Trophoblast cell (in vitro differentiated cells and primary cell): ENCODE measurements at regions not wholly inside any gene's neighbourhood (a gene's known extent, or its start where the extent isn't known, plus 50 kb on each side); places are given as distances from the start of the nearest gene placed in this dataset.

Experiments
- DNase-seq, 2 donors: peaks; one replicate each; pipeline ENCODE4 v3.0.0-alpha.2; 2016
- H2AFZ ChIP-seq: 2 replicates; pipeline ENCODE4 v1.6.1; 2013; ENCODE audit warnings: low read length, moderate library complexity, mild to moderate bottlenecking; ENCODE audit not compliant: insufficient read depth, poor library complexity
- H2AK5ac ChIP-seq: 2 replicates; pipeline ENCODE4 v1.6.1; 2013; ENCODE audit warnings: mild to moderate bottlenecking, low read length
- H2BK120ac ChIP-seq: 2 replicates; pipeline ENCODE4 v1.6.1; 2013; ENCODE audit warnings: low read length, mild to moderate bottlenecking, moderate library complexity; ENCODE audit not compliant: insufficient read depth, poor library complexity
- H2BK12ac ChIP-seq: 2 replicates; pipeline ENCODE4 v1.6.1; 2013; ENCODE audit warnings: mild to moderate bottlenecking, low read length, moderate library complexity
- H2BK5ac ChIP-seq: 2 replicates; pipeline ENCODE4 v1.6.1; 2013; ENCODE audit warnings: low read length, low read depth, moderate library complexity, mild to moderate bottlenecking; ENCODE audit not compliant: poor library complexity
- H3K14ac ChIP-seq: 2 replicates; pipeline ENCODE4 v1.6.1; 2013; ENCODE audit warnings: mild to moderate bottlenecking, low read length
- H3K18ac ChIP-seq: 2 replicates; pipeline ENCODE4 v1.6.1; 2013; ENCODE audit warnings: mild to moderate bottlenecking, low read length
- H3K23ac ChIP-seq: 2 replicates; pipeline ENCODE4 v1.6.1; 2013; ENCODE audit warnings: low read length
- H3K27ac ChIP-seq: 2 replicates; pipeline ENCODE4 v1.5.1; 2013; ENCODE audit warnings: low read depth, mild to moderate bottlenecking, inconsistent platforms, low read length, moderate library complexity
- H3K27me3 ChIP-seq: 2 replicates; pipeline ENCODE4 v1.6.1; 2013; ENCODE audit warnings: inconsistent platforms, mild to moderate bottlenecking, low read length, moderate library complexity; ENCODE audit not compliant: insufficient read depth
- H3K36me3 ChIP-seq, 2 experiments: 1 replicate in 1 of 2; 2 replicates in 1 of 2; pipeline ENCODE4 v1.6.1; 2013; ENCODE audit warnings: low read length in 2 of 2, mild to moderate bottlenecking in 2 of 2, moderate library complexity in 1 of 2; ENCODE audit not compliant: insufficient read depth in 2 of 2, control insufficient read depth in 1 of 2
- H3K4ac ChIP-seq: 2 replicates; pipeline ENCODE4 v1.6.1; 2013; ENCODE audit warnings: low read depth, mild to moderate bottlenecking, low read length, moderate library complexity
- H3K4me1 ChIP-seq, 2 experiments: 1 replicate in 1 of 2; 2 replicates in 1 of 2; pipeline ENCODE4 v1.6.1; 2013; ENCODE audit warnings: low read length in 2 of 2, mild to moderate bottlenecking in 2 of 2, moderate library complexity in 1 of 2; ENCODE audit not compliant: insufficient read depth in 2 of 2, control insufficient read depth in 1 of 2
- H3K4me2 ChIP-seq: 2 replicates; pipeline ENCODE4 v1.6.1; 2013; ENCODE audit warnings: inconsistent platforms, mild to moderate bottlenecking, low read length, moderate library complexity
- H3K4me3 ChIP-seq: 2 replicates; pipeline ENCODE4 v1.5.1; 2013; ENCODE audit warnings: mild to moderate bottlenecking, low read depth, low read length, inconsistent platforms
- H3K79me1 ChIP-seq: one replicate; pipeline ENCODE4 v1.6.1; 2013; ENCODE audit warnings: low read length
- H3K79me2 ChIP-seq: 2 replicates; pipeline ENCODE4 v1.6.1; 2013; ENCODE audit warnings: low read length, mild to moderate bottlenecking; ENCODE audit not compliant: control insufficient read depth, insufficient read depth, poor library complexity
- H3K9ac ChIP-seq: 2 replicates; pipeline ENCODE4 v1.6.1; 2013; ENCODE audit warnings: mild to moderate bottlenecking, low read length
- H3K9me3 ChIP-seq: 2 replicates; pipeline ENCODE4 v1.6.1; 2013; ENCODE audit warnings: low read depth, mild to moderate bottlenecking, control low read depth, inconsistent platforms, low read length; ENCODE audit not compliant: insufficient read depth
- H4K12ac ChIP-seq: 2 replicates; pipeline ENCODE4 v1.6.1; 2013; ENCODE audit warnings: low read depth, mild to moderate bottlenecking, low read length, moderate library complexity
- H4K8ac ChIP-seq: 2 replicates; pipeline ENCODE4 v1.6.1; 2013; ENCODE audit warnings: low read depth, mild to moderate bottlenecking, low read length, moderate library complexity
- H4K91ac ChIP-seq: one replicate; pipeline ENCODE4 v1.6.1; 2013; ENCODE audit warnings: low read depth, mild to moderate bottlenecking, low read length, moderate library complexity
- WGBS: extraction: QIAGEN DNeasy Blood & Tissue Kit; methylation state at CpG from one replicate; pipeline ENCODE4 v1.1.7; 2013; ENCODE audit warnings: missing lambda C conversion rate; ENCODE audit not compliant: insufficient read length, insufficient coverage; ENCODE audit errors: extremely low coverage; 5-methylcytosine and 5-hydroxymethylcytosine counted together

GRCh38 chr12:126210026-126210425 lies 1144.8 kb downstream of the AACS start:
- no peaks in the 10 kb centered on the region for H3K79me2 ChIP-seq

GRCh38 chr12:126210448-126210847 lies 1145.2 kb downstream of the AACS start:
- Histone ChIP-seq H3K14ac (no peak overlapping the region), H3K27ac (no peak overlapping the region), H3K36me3 (no peaks in the 10 kb centered on the region), H4K12ac (no peak overlapping the region), H2AFZ (no peak overlapping the region), H2AK5ac (no peak overlapping the region), H3K27me3 (no peaks in the 10 kb centered on the region), H4K8ac (no peak overlapping the region), H3K23ac (no peak overlapping the region), H2BK12ac (no peak overlapping the region), H4K91ac (no peak overlapping the region), H3K18ac (no peak overlapping the region), H3K4me1 (no peaks in the 10 kb centered on the region), H3K9me3 (no peaks in the 10 kb centered on the region), H3K4ac (no peak overlapping the region), H3K9ac (no peak overlapping the region), H2BK5ac (no peak overlapping the region), H3K4me3 (no peak overlapping the region), H3K79me2 (no peaks in the 10 kb centered on the region), H2BK120ac (no peak overlapping the region), H3K79me1 (no peaks in the 10 kb centered on the region), H3K4me2 (no peak overlapping the region)
- DNase-seq = no peak
- no CpG with 5 or more reads among the region's 3 CpGs for WGBS

More at GRCh38 chr12:126210026-126210425, 1144.8 kb downstream of the AACS start:
- WGBS = no CpG with 5 or more reads among the region's 4 CpGs
- no peaks in the 10 kb centered on the region for H3K4me1 ChIP-seq
- no peaks in the 10 kb centered on the region for H3K9me3 ChIP-seq
- no peak overlapping the region for H3K14ac ChIP-seq
- H2AFZ ChIP-seq = no peak overlapping the region
- H4K91ac ChIP-seq = no peak overlapping the region
- no peaks in the 10 kb centered on the region for H3K36me3 ChIP-seq
- H4K12ac ChIP-seq = no peak overlapping the region
- no peak overlapping the region for H3K27ac ChIP-seq
- H2BK120ac ChIP-seq = no peak overlapping the region
- no peak overlapping the region for H3K18ac ChIP-seq
- H4K8ac ChIP-seq = no peak overlapping the region
- no peak overlapping the region for H2AK5ac ChIP-seq
- H2BK12ac ChIP-seq = no peak overlapping the region
- H2BK5ac ChIP-seq = no peak overlapping the region
- no peak overlapping the region for H3K4ac ChIP-seq
- H3K79me1 ChIP-seq = no peaks in the 10 kb centered on the region
- H3K4me3 ChIP-seq = no peak overlapping the region
- H3K23ac ChIP-seq = no peak overlapping the region
- no peak for DNase-seq
- no peak overlapping the region for H3K4me2 ChIP-seq
- no peaks in the 10 kb centered on the region for H3K27me3 ChIP-seq
- H3K9ac ChIP-seq = no peak overlapping the region

DNA sequence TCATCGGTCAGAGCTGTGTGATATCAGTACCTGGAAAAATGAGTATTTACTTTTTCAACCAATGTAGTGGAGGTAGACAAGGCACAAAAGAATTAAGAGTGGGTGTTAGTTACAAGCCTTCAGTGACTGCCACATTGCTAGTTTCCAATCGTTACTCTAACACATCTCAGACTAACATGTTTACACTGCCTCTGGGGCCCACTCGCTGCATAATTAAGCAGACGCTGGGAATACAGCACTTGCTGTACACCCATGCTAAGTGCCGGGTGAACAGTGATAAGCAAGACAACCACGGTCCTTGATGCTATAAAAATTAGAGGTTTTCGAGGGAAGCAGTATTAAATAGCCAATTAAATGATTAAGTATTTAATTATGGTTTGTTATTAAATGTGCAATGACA lies 1147.6 kb downstream of the AACS start:
- H3K9ac ChIP-seq = no peak overlapping the region
- no peak overlapping the region for H2AK5ac ChIP-seq
- no peak overlapping the region for H3K27ac ChIP-seq
- H2BK12ac ChIP-seq = no peak overlapping the region
- H3K4me1 ChIP-seq = no peaks in the 10 kb centered on the region
- no peaks in the 10 kb centered on the region for H3K36me3 ChIP-seq
- H3K4ac ChIP-seq = no peak overlapping the region
- H3K4me2 ChIP-seq = no peak overlapping the region
- no peaks in the 10 kb centered on the region for H3K9me3 ChIP-seq
- no peak overlapping the region for H4K91ac ChIP-seq
- H3K79me1 ChIP-seq = no peaks in the 10 kb centered on the region
- H3K14ac ChIP-seq = no peak overlapping the region
- H3K23ac ChIP-seq = no peak overlapping the region
- no peak overlapping the region for H2BK120ac ChIP-seq
- H4K8ac ChIP-seq = no peak overlapping the region
- no peak overlapping the region for H3K4me3 ChIP-seq
- DNase-seq = no peak
- H2AFZ ChIP-seq = no peak overlapping the region
- no peaks in the 10 kb centered on the region for H3K79me2 ChIP-seq
- no peak overlapping the region for H2BK5ac ChIP-seq
- no CpG with 5 or more reads among the region's 7 CpGs for WGBS
- H3K27me3 ChIP-seq = no peaks in the 10 kb centered on the region
- no peak overlapping the region for H4K12ac ChIP-seq
- H3K18ac ChIP-seq = no peak overlapping the region

DNA sequence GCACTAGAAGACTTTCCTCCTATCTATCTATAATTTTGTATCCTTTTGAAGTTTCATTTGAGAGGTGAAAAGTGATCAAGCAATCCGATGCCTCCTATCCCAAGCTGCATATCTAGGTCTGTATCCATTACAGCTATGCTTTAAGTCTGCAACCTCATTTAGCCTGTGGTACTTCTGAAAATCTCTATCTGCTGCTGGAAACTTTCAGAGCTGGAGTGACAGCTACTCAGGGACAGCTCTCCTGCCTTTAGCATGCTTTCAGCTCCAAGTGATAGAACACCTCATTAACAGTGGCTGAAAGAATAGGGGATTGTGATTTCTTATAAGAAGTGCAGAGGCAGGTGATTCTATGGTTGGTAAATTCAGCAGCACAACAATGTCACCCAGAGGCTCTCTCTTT lies 1153.5 kb downstream of the AACS start:
- Histone ChIP-seq H3K9ac (no peak overlapping the region), H4K8ac (no peak overlapping the region), H3K79me2 (no peaks in the 10 kb centered on the region), H4K91ac (no peak overlapping the region), H3K79me1 (no peaks in the 10 kb centered on the region), H2BK120ac (no peak overlapping the region), H2BK12ac (no peak overlapping the region), H2BK5ac (no peak overlapping the region), H3K4me2 (no peak overlapping the region), H3K14ac (no peak overlapping the region), H3K4me1 (no peaks in the 10 kb centered on the region), H3K9me3 (no peaks in the 10 kb centered on the region), H3K18ac (no peak overlapping the region), H3K4me3 (no peak overlapping the region), H3K27ac (no peak overlapping the region), H3K27me3 (no peaks in the 10 kb centered on the region), H3K36me3 (no peaks in the 10 kb centered on the region), H3K23ac (no peak overlapping the region), H4K12ac (no peak overlapping the region), H2AFZ (no peak overlapping the region), H3K4ac (no peak overlapping the region), H2AK5ac (no peak overlapping the region)
- no CpG with 5 or more reads among the region's 1 CpG for whole genome bisulfite sequencing
- DNase-seq = no peak
